NOMO-1 (cell line): ENCODE measurements at regions not wholly inside any gene's neighbourhood (a gene's known extent, or its start where the extent isn't known, plus 50 kb on each side); places are given as distances from the start of the nearest gene placed in this dataset.
"Not testable (repeated sequence)": the region's sequence is repeated elsewhere in the genome, so short reads cannot be mapped to it uniquely, and the experiment has no call there.

Source experiments
- DNase-seq, 2 experiments: peaks; one replicate each; lab custom pipeline; 2025; ENCODE audit not compliant: unreplicated experiment in 2 of 2; lab: John Stamatoyannopoulos, UW

GRCh38 chr16:26386096-26386495, 680.6 kb upstream of the C16orf82 start:
- no peak for DNase-seq

DNA sequence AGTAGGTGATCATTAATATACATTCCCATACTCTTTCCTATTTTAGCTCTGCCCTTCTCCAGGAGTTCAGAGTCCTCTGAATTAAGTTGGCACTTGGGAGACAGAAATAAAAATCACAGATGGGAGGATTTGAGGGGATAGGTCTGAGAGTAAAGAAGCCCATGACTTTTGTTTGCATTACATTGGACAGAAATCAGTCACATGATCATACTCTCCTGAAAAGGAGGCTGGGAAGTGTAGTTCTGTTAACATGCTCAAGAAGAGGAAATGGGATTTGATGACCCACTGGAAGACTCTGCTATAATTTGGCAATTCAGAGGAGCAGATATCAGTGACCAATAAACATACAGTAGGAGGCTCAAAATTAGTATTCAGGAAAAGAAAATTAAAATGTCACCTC, 674.9 kb upstream of the C16orf82 start:
- DNase-seq: no peak

DNA sequence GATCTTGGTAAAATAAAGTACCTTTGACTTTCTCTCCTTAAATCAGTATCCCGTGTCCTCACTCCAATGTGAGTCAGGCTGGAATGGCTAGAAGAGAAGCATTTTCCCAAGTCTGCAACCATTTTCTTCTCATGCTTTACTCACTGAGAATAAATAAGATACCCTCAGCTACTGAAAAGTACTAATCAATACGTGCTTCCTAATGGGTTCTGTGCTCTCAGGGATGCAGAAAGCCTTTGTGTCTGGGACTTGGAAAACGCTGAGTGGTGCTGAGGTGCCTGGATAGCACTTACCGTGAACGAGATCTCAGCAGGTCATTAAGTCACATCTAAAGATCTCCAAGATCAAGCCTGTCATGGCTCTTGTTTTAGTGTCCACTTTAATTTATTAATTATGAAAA, 672.3 kb upstream of the C16orf82 start:
- DNase-seq: no peak

DNA sequence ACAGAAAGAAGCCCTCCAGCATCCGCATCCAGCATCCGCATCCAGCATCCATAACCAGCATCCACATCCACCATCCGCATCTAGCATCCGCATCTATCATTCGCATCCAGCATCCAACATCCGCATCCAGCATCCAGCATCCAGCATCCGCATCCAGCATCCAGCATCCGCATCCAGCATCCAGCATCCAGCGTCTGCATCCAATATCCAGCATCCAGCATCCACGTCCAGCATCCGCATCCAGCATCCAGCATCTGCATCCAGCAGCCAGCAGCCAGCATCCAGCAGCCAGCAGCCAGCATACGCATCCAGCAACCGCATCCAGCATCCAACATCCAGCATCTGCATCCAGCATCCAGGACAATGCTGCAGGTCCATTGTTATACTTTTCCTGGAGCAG, 671.0 kb upstream of the C16orf82 start:
- DNase-seq: no peak

- no peak for DNase-seq
Observed at GRCh38 chr16:26396511-26397235, 670.1 kb upstream of the C16orf82 start.

GRCh38 chr16:26413780-26414179, 652.9 kb upstream of the C16orf82 start:
- DNase-seq: no peak

- not testable (repeated sequence) for DNase-seq
Observed at GRCh38 chr16:26419458-26419857, 647.3 kb upstream of the C16orf82 start.

DNA sequence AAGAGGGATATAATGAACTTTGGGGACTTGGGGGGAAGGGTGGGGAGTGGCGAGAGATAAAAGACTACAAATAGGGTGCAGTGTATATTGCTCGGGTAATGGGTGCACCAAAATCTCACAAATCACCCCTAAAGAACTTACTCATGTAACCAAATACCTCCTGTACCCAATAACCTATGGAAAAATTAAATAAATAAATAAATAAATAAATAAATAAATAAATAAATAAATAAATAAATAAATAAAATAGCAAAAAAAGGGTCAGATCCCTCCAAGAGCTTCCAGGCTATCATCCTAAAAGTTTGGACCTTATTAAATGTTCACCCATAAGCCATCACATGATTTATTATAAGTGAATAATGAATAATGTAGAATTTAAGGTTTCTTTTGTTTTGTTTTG, 636.1 kb upstream of the C16orf82 start:
- no peak for DNase-seq

DNA sequence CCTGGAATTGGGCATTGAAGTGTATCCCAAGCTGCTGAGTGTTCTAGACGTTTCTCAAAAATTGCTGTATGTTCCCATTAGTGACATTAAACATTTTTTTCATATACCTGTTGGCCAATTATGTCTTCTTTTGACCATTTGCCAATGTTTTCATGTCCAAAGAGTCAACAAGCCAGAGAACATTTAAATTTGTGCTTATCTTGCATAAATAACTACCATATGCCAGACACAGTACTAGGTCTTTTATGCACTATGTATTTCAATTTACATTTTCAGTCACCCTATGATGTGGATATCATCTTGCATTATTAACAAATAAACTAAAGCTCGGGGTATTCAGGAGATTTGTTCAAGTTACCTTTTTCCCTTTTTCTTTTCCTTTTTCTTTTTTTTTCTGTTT, 632.9 kb upstream of the C16orf82 start:
- no peak for DNase-seq

DNA sequence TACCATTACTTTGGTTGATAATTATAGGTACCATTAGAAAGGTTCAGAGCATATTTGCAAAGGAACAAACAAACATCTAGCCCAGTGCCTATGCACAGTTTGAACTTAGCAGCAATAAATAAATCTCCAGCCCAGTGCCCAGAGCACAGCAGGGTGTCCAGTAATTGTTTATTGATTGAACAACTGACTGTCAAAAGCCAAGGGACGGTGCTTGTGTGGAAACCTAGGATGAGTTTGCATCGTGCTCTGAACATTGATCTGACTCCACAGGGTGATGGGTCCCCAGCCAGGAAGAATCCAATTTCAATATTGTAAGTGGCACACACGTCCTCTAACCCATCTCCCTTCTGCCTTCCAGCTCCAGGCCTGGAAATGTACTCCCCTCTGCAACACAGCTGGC, 625.5 kb upstream of the C16orf82 start:
- no peak for DNase-seq

- DNase-seq: no peak
Observed at GRCh38 chr16:26442321-26442720, 624.4 kb upstream of the C16orf82 start.

GRCh38 chr16:26447570-26447969, 619.2 kb upstream of the C16orf82 start:
- DNase-seq: no peak

GRCh38 chr16:26453215-26453614, 613.5 kb upstream of the C16orf82 start:
- no peak for DNase-seq

DNA sequence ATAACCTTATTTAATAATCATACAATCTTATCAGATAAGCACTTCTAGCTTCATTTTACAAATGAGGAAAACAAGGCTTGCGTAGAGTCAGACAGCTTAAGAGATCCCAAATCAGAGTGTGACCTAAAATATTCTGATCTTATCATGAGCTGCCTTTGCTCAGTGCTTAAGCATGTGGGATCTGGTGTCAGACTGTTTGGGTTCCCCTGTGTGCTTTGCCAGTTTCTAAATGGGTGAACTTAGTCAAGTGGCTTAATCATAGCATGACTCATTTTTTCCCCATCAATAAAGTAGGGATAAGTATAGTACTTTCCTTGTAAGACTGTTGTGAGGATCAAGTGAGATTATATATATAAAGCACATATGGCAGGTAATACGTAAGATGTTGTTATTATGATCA, 612.6 kb upstream of the C16orf82 start:
- no peak for DNase-seq

- no peak for DNase-seq
Observed at GRCh38 chr16:26456074-26456473, 610.7 kb upstream of the C16orf82 start.

DNA sequence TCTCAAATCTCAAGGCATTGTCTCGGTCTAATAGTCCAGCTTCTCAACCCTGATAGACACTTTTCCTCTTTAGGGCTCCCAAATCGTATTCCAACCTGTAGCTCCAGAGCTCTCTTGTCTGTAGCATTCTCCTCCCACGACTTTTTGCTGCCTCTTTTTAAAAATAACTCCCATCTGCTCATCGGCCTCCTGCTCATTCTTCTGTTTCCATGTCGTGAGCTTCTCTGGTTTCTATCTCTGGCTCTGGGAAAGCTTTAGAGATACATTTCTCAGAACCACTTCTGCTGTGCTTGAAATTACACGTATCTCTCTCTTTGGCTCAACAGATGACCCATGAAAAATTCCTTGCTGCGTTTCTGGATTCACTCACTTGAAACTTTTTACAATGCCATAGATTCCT, 609.6 kb upstream of the C16orf82 start:
- DNase-seq: no peak

DNA sequence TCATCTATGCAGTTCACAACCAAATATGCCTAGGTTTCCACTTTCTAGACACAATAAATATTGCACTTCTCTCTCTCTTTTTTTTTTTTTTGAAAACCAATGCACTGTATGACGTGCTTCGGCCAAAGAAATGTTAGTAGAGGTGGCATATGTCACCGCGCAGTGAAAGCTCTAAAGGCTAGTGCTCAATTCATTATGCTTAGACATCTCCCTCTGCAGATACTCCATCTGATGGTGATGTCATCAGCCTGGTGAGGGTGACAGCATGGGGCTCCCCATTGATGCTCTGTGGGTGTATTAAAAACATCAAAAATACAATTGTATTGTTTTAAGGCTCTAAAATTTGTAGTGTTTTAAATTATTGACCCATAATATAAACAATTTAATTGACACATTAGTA, 608.8 kb upstream of the C16orf82 start:
- DNase-seq: no peak

DNA sequence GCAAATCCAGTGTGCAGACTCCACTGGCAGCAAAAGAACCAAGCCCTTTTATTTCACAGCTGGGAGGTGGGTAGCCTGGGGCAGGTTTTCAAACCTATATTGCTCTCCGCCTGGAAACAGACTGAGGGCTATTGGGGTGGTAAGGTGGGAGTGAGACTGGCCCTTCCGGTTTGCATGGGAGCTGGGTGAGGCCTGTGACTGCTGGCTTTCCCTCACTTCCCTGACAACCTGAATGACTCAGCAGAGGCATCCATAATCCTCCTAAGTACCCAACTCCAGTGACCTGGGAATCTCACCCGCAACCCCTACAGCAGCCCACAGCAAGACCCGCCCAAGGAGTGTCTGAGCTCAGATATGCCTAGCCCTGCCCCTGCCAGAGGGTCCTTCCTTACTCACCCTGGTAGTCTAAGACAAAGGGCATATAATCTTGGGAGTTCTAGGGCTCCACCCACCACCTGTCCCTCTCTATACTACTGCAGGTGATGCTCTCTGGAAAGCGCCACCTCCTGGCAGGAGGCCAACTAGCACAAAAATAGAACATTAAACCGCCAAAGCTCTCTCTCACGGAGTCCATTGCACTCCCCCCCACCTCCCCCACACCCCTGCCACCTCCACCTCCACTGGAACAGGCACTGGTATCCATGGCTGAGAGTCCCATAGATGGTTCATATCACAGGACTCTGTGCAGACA, 602.0 kb upstream of the C16orf82 start:
- no peak for DNase-seq

- not testable (repeated sequence) for DNase-seq
Observed at GRCh38 chr16:26474405-26474804, 592.3 kb upstream of the C16orf82 start.

GRCh38 chr16:26475596-26475995, 591.1 kb upstream of the C16orf82 start:
- DNase-seq: no peak

DNA sequence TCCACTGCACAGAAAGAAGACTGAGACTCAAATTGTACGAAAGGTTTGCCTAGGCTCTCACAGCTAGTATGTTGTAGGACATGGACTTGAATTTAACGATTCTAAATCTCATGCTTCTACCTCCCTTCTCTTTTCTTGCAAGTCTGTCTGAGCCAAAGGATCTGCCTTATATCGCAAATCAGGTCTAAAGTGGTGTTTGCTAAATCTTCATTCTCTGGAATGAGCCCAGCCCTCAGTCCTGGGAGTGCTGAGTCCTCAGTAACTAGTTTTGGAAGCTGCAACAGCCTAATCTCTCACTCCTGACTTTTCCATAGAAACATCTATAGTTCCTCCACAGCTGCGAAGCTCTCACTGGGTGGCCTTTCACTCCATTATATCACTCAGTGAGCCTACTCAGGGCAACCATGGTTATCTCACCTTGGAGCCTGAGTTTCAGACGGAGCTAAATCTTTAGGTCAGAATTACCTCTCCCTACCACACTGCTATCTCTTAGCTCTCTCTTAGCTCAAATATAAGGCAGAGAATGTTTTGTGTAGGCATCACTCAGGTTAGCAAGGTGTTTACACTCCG, 575.5 kb upstream of the C16orf82 start:
- DNase-seq: no peak

DNA sequence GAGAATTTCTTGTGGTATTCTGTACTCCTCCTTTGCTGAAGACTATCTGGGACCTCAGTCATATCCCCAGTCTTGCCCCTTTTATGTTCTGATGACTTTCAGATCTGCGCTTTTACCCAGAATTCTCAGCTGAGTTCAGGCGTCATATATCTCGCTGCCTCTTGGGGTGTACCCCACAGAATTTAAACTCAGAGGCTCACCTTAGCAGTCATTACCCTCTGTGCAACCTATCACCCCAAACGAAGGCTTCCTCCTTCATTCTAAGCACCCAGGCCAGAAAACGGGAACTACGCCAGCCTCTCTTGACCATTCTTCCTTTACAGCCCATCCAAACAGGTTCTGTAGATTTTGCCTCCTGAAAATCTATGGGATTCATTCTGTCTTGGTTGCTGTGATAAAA, 574.8 kb upstream of the C16orf82 start:
- DNase-seq: no peak
